ENCODE measurements at regions not wholly inside any gene's neighbourhood (a gene's known extent, or its start where the extent isn't known, plus 50 kb on each side); places are given as distances from the start of the nearest gene placed in this dataset.

DNA sequence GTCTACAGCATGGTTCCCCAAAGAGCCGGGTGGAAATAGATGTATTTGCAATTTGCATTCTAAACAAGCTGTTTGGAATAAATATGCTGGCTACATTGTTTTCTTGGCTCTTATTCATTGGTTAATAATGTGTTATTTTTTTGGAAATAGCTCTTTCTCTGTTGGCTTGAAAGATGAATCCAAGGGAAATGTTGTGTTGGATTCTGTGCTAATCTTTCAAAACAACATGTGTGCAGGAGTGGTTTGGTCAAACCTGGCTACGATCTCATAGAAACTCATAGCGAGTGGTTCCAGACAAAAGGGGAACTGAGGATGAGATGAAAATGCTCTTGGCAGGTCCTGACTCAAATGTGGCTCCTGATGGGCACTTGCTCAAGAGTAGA, 63.7 kb upstream of the CXCL14 start:
- TF ChIP-seq YY1 (IDR thresholded peaks at IDR 0.05) (no peak), NR2F2 (IDR thresholded peaks at IDR 0.05) (no peak), FOXA1 (IDR thresholded peaks at IDR 0.05) (no peak), RAD21 (IDR thresholded peaks at IDR 0.05) (no peak), JUND (IDR thresholded peaks at IDR 0.05) (no peak), EGR1 (IDR thresholded peaks at IDR 0.05; ENCODE audit: low read depth in 2 of 2) (no peak), SP1 (IDR thresholded peaks at IDR 0.05) (no peak), RXRA (IDR thresholded peaks at IDR 0.05) (no peak), FOXA2 (IDR thresholded peaks at IDR 0.05) (no peak), GABPA (IDR thresholded peaks at IDR 0.05 in 1 of 2, conservative IDR thresholded peaks at IDR 0.05 in 1 of 2) (no peak), HNF4G (IDR thresholded peaks at IDR 0.05) (no peak), TAF1 (conservative IDR thresholded peaks at IDR 0.05) (no peak), HNF4A (conservative IDR thresholded peaks at IDR 0.05) (no peak)
- TF ChIP-seq, protein P1, sequence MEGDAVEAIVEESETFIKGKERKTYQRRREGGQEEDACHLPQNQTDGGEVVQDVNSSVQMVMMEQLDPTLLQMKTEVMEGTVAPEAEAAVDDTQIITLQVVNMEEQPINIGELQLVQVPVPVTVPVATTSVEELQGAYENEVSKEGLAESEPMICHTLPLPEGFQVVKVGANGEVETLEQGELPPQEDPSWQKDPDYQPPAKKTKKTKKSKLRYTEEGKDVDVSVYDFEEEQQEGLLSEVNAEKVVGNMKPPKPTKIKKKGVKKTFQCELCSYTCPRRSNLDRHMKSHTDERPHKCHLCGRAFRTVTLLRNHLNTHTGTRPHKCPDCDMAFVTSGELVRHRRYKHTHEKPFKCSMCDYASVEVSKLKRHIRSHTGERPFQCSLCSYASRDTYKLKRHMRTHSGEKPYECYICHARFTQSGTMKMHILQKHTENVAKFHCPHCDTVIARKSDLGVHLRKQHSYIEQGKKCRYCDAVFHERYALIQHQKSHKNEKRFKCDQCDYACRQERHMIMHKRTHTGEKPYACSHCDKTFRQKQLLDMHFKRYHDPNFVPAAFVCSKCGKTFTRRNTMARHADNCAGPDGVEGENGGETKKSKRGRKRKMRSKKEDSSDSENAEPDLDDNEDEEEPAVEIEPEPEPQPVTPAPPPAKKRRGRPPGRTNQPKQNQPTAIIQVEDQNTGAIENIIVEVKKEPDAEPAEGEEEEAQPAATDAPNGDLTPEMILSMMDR (IDR thresholded peaks at IDR 0.05; ENCODE audit: low read depth, low read length, missing input control): no peak
- TF ChIP-seq, protein P2, sequence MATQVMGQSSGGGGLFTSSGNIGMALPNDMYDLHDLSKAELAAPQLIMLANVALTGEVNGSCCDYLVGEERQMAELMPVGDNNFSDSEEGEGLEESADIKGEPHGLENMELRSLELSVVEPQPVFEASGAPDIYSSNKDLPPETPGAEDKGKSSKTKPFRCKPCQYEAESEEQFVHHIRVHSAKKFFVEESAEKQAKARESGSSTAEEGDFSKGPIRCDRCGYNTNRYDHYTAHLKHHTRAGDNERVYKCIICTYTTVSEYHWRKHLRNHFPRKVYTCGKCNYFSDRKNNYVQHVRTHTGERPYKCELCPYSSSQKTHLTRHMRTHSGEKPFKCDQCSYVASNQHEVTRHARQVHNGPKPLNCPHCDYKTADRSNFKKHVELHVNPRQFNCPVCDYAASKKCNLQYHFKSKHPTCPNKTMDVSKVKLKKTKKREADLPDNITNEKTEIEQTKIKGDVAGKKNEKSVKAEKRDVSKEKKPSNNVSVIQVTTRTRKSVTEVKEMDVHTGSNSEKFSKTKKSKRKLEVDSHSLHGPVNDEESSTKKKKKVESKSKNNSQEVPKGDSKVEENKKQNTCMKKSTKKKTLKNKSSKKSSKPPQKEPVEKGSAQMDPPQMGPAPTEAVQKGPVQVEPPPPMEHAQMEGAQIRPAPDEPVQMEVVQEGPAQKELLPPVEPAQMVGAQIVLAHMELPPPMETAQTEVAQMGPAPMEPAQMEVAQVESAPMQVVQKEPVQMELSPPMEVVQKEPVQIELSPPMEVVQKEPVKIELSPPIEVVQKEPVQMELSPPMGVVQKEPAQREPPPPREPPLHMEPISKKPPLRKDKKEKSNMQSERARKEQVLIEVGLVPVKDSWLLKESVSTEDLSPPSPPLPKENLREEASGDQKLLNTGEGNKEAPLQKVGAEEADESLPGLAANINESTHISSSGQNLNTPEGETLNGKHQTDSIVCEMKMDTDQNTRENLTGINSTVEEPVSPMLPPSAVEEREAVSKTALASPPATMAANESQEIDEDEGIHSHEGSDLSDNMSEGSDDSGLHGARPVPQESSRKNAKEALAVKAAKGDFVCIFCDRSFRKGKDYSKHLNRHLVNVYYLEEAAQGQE (IDR thresholded peaks at IDR 0.05): no peak
- TF ChIP-seq, protein P3, sequence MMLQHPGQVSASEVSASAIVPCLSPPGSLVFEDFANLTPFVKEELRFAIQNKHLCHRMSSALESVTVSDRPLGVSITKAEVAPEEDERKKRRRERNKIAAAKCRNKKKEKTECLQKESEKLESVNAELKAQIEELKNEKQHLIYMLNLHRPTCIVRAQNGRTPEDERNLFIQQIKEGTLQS (IDR thresholded peaks at IDR 0.05): no peak
- TF ChIP-seq, protein P4, sequence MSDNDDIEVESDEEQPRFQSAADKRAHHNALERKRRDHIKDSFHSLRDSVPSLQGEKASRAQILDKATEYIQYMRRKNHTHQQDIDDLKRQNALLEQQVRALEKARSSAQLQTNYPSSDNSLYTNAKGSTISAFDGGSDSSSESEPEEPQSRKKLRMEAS (IDR thresholded peaks at IDR 0.05): no peak
- TF ChIP-seq, protein P5, sequence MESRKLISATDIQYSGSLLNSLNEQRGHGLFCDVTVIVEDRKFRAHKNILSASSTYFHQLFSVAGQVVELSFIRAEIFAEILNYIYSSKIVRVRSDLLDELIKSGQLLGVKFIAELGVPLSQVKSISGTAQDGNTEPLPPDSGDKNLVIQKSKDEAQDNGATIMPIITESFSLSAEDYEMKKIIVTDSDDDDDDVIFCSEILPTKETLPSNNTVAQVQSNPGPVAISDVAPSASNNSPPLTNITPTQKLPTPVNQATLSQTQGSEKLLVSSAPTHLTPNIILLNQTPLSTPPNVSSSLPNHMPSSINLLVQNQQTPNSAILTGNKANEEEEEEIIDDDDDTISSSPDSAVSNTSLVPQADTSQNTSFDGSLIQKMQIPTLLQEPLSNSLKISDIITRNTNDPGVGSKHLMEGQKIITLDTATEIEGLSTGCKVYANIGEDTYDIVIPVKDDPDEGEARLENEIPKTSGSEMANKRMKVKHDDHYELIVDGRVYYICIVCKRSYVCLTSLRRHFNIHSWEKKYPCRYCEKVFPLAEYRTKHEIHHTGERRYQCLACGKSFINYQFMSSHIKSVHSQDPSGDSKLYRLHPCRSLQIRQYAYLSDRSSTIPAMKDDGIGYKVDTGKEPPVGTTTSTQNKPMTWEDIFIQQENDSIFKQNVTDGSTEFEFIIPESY (IDR thresholded peaks at IDR 0.05): no peak
- 89% methylated on average over 3 of the region's 3 CpGs for WGBS
- DNase-seq (ENCODE audit: low spot score): no peak
- Histone ChIP-seq H3K36me3 (ENCODE audit: control insufficient read depth in 4 of 4, insufficient read depth in 3 of 4, low read depth in 1 of 4, low read length in 3 of 4) (no peaks in the 10 kb centered on the region), H3K4me1 (ENCODE audit: control insufficient read depth in 4 of 4, insufficient read depth in 4 of 4, low read length in 3 of 4) (no peaks in the 10 kb centered on the region), H3K27ac (ENCODE audit: low read depth in 1 of 2, low read length in 2 of 2) (no peak overlapping the region), H3K9me3 (ENCODE audit: control insufficient read depth in 4 of 4, low read length in 3 of 4) (no peaks in the 10 kb centered on the region), H3K4me3 (ENCODE audit: low read depth in 1 of 3, low read length in 3 of 3) (no peak overlapping the region), H3K9ac (ENCODE audit: low read depth in 1 of 2, low read length in 2 of 2) (no peak overlapping the region), H3K27me3 (ENCODE audit: control insufficient read depth in 4 of 4, insufficient read depth in 4 of 4, low read length in 3 of 4) (peaks cover 0 to 3% (median 0%) of the 10 kb centered on the region in 4 donors)

Measured in liver (tissue), 8 donors.